ENCODE measurements at regions not wholly inside any gene's neighbourhood (a gene's known extent, or its start where the extent isn't known, plus 50 kb on each side); places are given as distances from the start of the nearest gene placed in this dataset.
"Not testable (repeated sequence)": the region's sequence is repeated elsewhere in the genome, so short reads cannot be mapped to it uniquely, and the experiment has no call there.

- no peak for DNase-seq
Measured at GRCh38 chr18:70640336-70640887, 351.6 kb downstream of the SOCS6 start.

GRCh38 chr18:70636991-70637390 is 348.1 kb downstream of the SOCS6 start:
- DNase-seq, result no peak

- DNase-seq, result no peak
Measured at GRCh38 chr18:70634576-70635147, 345.8 kb downstream of the SOCS6 start.

GRCh38 chr18:70627182-70627802 is 338.4 kb downstream of the SOCS6 start:
- peak in 1 of 2 experiments; percentile 57 for DNase-seq

GRCh38 chr18:70622622-70623419 is 334.0 kb downstream of the SOCS6 start:
- no peak for DNase-seq

GRCh38 chr18:70621710-70622109 is 332.9 kb downstream of the SOCS6 start:
- DNase-seq, result peak in 1 of 2 experiments; percentile 6

GRCh38 chr18:70620837-70621612 is 332.2 kb downstream of the SOCS6 start:
- no peak for DNase-seq

- no peak for DNase-seq
Measured at GRCh38 chr18:70617020-70617763, 328.3 kb downstream of the SOCS6 start.

GRCh38 chr18:70600225-70600925 is 311.5 kb downstream of the SOCS6 start:
- no peak for DNase-seq

GRCh38 chr18:70598406-70598805 is 309.6 kb downstream of the SOCS6 start:
- no peak for DNase-seq

- DNase-seq, result no peak
Measured at GRCh38 chr18:70582981-70583380, 294.1 kb downstream of the SOCS6 start.

- DNase-seq, result no peak
Measured at GRCh38 chr18:70578480-70578879, 289.6 kb downstream of the SOCS6 start.

GRCh38 chr18:70577023-70577420 is 288.2 kb downstream of the SOCS6 start:
- DNase-seq, result no peak

- no peak for DNase-seq
Measured at GRCh38 chr18:70576276-70577022, 287.6 kb downstream of the SOCS6 start.

GRCh38 chr18:70574951-70575350 is 286.1 kb downstream of the SOCS6 start:
- not testable (repeated sequence) for DNase-seq

GRCh38 chr18:70569647-70570046 is 280.8 kb downstream of the SOCS6 start:
- not testable (repeated sequence) for DNase-seq

- peak in 1 of 2 experiments; percentile 59 for DNase-seq
Measured at GRCh38 chr18:70559446-70559845, 270.6 kb downstream of the SOCS6 start.

GRCh38 chr18:70558371-70558770 is 269.5 kb downstream of the SOCS6 start:
- no peak for DNase-seq

- peak; percentile 45 to 90 for DNase-seq
Measured at GRCh38 chr18:70554854-70555445, 266.1 kb downstream of the SOCS6 start.

GRCh38 chr18:70553936-70554260 is 265.1 kb downstream of the SOCS6 start:
- DNase-seq, result peak; percentile 58 to 86

All from NCI-H2081 (cell line).